HepG2 (cell line): ENCODE measurements at regions not wholly inside any gene's neighbourhood (a gene's known extent, or its start where the extent isn't known, plus 50 kb on each side); places are given as distances from the start of the nearest gene placed in this dataset.

Experiments
- ARNT ChIP-seq: fragments of 450-650 bp; IDR thresholded peaks from 2 replicates; pipeline ENCODE4 v1.6.1; 2017
- CHD2 ChIP-seq: IDR thresholded peaks from 2 replicates; pipeline ENCODE4 v1.6.1; 2011; ENCODE audit warnings: low read depth, low read length, improper control_type of control experiment
- CREB1 ChIP-seq, 2 experiments: fragments of 450-650 bp in 1 of 2; IDR thresholded peaks; 2 replicates each; pipeline ENCODE4 v1.6.1; 2016 to 2017; ENCODE audit warnings: control low read depth in 1 of 2, mild to moderate bottlenecking in 1 of 2, missing compliant biosample characterization in 1 of 2, missing genetic modification characterization in 1 of 2
- FOXO1 ChIP-seq: sonication (generic); formaldehyde crosslinking; IDR thresholded peaks from 2 replicates; pipeline ENCODE4 v1.4.0; 2020; ENCODE audit warnings: missing genetic modification reagents
- GTF2F1 ChIP-seq: fragments of 150-350 bp; IDR thresholded peaks from 2 replicates; pipeline ENCODE4 v1.6.1; 2014; ENCODE audit warnings: low read length
- NFIB ChIP-seq: sonication (generic); formaldehyde crosslinking; IDR thresholded peaks from 2 replicates; pipeline ENCODE4 v1.9.0; 2021; ENCODE audit warnings: missing genetic modification reagents, mild to moderate bottlenecking, borderline replicate concordance
- PHB2 ChIP-seq: fragments of 450-650 bp; IDR thresholded peaks from 2 replicates; pipeline ENCODE4 v1.6.1; 2018; ENCODE audit not compliant: partially characterized antibody
- POLR2A ChIP-seq, 2 experiments: IDR thresholded peaks; 2 replicates each; pipeline ENCODE4 v1.6.1; 2011; ENCODE audit warnings: low read depth in 2 of 2, low read length in 2 of 2, mild to moderate bottlenecking in 1 of 2, moderate library complexity in 1 of 2; ENCODE audit not compliant: insufficient read depth in 1 of 2
- ZFP82 ChIP-seq: sonication (generic); formaldehyde crosslinking; IDR thresholded peaks from 2 replicates; pipeline ENCODE4 v1.5.1; 2020; ENCODE audit warnings: mild to moderate bottlenecking, missing genetic modification reagents, borderline replicate concordance
- ZNF232 ChIP-seq: sonication (generic); formaldehyde crosslinking; IDR thresholded peaks from 2 replicates; pipeline ENCODE4 v1.4.0; 2020; ENCODE audit warnings: missing genetic modification reagents, borderline replicate concordance
- ZNF510 ChIP-seq: sonication (generic); formaldehyde crosslinking; IDR thresholded peaks from 2 replicates; pipeline ENCODE4 v1.4.0; 2020; ENCODE audit warnings: low read depth, mild to moderate bottlenecking, missing genetic modification reagents
- TF ChIP-seq, protein P1 (sequence below): sonication (generic); formaldehyde crosslinking; IDR thresholded peaks from 2 replicates; pipeline ENCODE4 v1.5.0; 2020; ENCODE audit warnings: mild to moderate bottlenecking, missing genetic modification reagents, moderate library complexity
- TF ChIP-seq, protein P2 (sequence below): sonication (generic); IDR thresholded peaks from 2 replicates; pipeline ENCODE4 v1.6.1; 2016; ENCODE audit warnings: low read depth, borderline replicate concordance

DNA sequence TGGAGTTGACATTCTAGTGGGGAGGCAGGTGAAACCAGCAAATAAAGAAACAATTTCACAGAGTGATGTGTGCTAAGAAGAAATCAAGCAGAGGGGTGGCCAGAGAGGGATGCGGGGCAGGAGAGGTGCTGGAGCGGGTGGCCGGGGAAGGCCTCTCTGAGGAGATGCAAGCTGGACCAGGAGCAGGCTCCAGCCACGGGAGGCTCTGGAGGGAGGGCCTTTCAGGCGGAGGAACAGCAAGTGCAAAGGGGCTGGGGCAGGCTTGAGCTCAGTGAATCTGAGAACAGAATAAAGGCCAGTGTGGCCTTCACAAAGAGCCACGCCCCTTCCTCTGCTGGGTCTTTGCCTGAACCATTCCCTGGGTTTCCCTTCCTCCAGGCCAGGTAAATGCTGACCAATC is 73.2 kb upstream of the NEURL1B start:
- no peak for TF ChIP-seq ARNT
- TF ChIP-seq, protein P1, sequence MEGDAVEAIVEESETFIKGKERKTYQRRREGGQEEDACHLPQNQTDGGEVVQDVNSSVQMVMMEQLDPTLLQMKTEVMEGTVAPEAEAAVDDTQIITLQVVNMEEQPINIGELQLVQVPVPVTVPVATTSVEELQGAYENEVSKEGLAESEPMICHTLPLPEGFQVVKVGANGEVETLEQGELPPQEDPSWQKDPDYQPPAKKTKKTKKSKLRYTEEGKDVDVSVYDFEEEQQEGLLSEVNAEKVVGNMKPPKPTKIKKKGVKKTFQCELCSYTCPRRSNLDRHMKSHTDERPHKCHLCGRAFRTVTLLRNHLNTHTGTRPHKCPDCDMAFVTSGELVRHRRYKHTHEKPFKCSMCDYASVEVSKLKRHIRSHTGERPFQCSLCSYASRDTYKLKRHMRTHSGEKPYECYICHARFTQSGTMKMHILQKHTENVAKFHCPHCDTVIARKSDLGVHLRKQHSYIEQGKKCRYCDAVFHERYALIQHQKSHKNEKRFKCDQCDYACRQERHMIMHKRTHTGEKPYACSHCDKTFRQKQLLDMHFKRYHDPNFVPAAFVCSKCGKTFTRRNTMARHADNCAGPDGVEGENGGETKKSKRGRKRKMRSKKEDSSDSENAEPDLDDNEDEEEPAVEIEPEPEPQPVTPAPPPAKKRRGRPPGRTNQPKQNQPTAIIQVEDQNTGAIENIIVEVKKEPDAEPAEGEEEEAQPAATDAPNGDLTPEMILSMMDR (CRISPR knock-in tag): no peak
- TF ChIP-seq ZFP82: no peak
- TF ChIP-seq PHB2: no peak
- TF ChIP-seq ZNF510 (CRISPR knock-in tag): no peak
- TF ChIP-seq ZNF232 (CRISPR knock-in tag): no peak
- TF ChIP-seq GTF2F1: no peak
- no peak for TF ChIP-seq NFIB (CRISPR knock-in tag)
- TF ChIP-seq FOXO1 (CRISPR knock-in tag): no peak
- no peak for TF ChIP-seq CHD2
- TF ChIP-seq, protein P2, sequence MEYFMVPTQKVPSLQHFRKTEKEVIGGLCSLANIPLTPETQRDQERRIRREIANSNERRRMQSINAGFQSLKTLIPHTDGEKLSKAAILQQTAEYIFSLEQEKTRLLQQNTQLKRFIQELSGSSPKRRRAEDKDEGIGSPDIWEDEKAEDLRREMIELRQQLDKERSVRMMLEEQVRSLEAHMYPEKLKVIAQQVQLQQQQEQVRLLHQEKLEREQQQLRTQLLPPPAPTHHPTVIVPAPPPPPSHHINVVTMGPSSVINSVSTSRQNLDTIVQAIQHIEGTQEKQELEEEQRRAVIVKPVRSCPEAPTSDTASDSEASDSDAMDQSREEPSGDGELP: no peak
- no peak for TF ChIP-seq POLR2A (IDR thresholded peaks at IDR 0.05; ENCODE audit: insufficient read depth in 1 of 2, low read depth in 2 of 2, low read length in 2 of 2)
- TF ChIP-seq CREB1 (IDR thresholded peaks at IDR 0.05): no peak
- TF ChIP-seq CREB1 (CRISPR knock-in tag; IDR thresholded peaks at IDR 0.05): no peak
